ENCODE measurements at regions not wholly inside any gene's neighbourhood (a gene's known extent, or its start where the extent isn't known, plus 50 kb on each side); places are given as distances from the start of the nearest gene placed in this dataset.

- TF ChIP-seq BHLHE40 (IDR thresholded peaks at IDR 0.05; ENCODE audit: low read depth, low read length) (no peak), CTCF (IDR thresholded peaks at IDR 0.05) (no peak), POLR2A (IDR thresholded peaks at IDR 0.05; ENCODE audit: low read length) (no peak), JUN (IDR thresholded peaks at IDR 0.05) (no peak), BCL3 (IDR thresholded peaks at IDR 0.05) (no peak), CBX8 (IDR thresholded peaks at IDR 0.05) (no peak), MAX (IDR thresholded peaks at IDR 0.05) (no peak), SMC3 (IDR thresholded peaks at IDR 0.05) (no peak)
These were observed 84.8 kb upstream of the PAQR3 start for GRCh38 chr4:79023799-79024770.

All from A549 (cell line).